ENCODE measurements at regions not wholly inside any gene's neighbourhood (a gene's known extent, or its start where the extent isn't known, plus 50 kb on each side); places are given as distances from the start of the nearest gene placed in this dataset.

DNA sequence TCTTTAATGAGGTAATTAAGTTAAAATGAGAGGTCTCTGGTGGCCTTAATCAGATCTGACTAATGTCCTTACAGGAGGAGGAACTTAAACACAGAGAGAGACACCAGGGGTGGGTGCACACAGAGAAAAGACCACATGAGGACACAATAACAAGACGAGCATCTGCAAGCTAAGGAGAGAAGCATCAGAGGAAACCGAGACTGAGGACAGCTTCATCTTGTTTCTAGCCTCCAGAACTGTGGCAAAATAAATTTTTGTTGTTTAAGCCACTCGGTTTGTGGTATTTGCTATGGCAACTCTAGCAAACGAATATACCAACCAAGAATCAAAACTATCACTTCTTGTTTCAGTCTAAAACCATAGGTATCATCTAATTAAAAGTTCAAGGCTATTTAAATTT is 400.1 kb downstream of the PID1 start:
- TF ChIP-seq CTCF (IDR thresholded peaks at IDR 0.05), result no peak
- Mint-ChIP-seq H3K27me3 (ENCODE audit: insufficient read depth) (no peaks in the 10 kb centered on the region; the same call in 1 of the 2 replicates), H3K36me3 (ENCODE audit: low read depth) (peaks cover 11% of the 10 kb centered on the region), H3K4me1 (ENCODE audit: low read depth) (peaks cover 50% of the 10 kb centered on the region), H3K9me3 (peaks cover 4% of the 10 kb centered on the region; the same call in 1 of the 2 replicates), H3K4me3 (no peak overlapping the region), H3K27ac (no peak overlapping the region)
- no peak for DNase-seq

DNA sequence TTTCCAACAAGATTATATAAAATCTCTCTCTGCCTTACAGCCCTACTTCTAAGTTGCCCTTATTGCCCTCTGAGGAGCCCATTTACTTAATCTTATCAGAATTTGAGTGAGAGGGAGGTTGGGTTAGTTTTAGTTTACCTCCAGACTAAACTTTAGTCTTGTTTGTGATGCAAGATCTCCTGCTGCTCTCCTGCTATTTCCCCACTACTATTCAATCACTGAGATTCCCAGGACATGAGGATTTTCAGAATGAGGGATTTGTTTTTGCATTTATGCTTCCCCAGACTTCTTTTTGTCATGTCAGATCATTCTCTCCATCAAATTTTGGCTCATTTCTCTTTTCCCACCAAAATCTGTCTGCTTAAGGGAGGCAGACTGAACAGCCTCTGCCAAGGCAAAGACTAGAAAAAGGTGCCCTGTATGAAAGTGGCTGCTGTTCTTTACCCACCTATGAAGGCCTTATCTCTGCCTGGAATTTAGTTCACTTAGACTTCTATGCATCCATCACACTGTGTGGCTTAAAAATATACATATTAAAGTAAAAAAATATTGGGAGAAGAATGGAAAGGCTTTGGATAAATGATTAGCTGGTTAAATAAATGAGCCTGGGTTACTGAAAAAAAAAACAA is 401.3 kb downstream of the PID1 start:
- Mint-ChIP-seq H3K36me3 (ENCODE audit: low read depth) (peaks cover 11% of the 10 kb centered on the region), H3K27ac (peak overlapping the region; percentile 46; the same call in 1 of the 2 replicates)
- no peak for DNase-seq

GRCh38 chr2:228867406-228867805 is 403.7 kb downstream of the PID1 start:
- TF ChIP-seq CTCF (IDR thresholded peaks at IDR 0.05), result no peak
- Mint-ChIP-seq H3K4me1 (ENCODE audit: low read depth) (peaks cover 42% of the 10 kb centered on the region), H3K27ac (no peak overlapping the region), H3K4me3 (no peak overlapping the region), H3K36me3 (ENCODE audit: low read depth) (peaks cover 7% of the 10 kb centered on the region), H3K27me3 (ENCODE audit: insufficient read depth) (peaks cover 2% of the 10 kb centered on the region), H3K9me3 (no peaks in the 10 kb centered on the region)
- DNase-seq, result no peak

More for the DNA sequence above, 401.3 kb downstream of the PID1 start:
- Mint-ChIP-seq H3K9me3 (peaks cover 4% of the 10 kb centered on the region; the same call in 1 of the 2 replicates), H3K4me1 (ENCODE audit: low read depth) (peaks cover 37% of the 10 kb centered on the region), H3K4me3 (peak overlapping the region; percentile 70), H3K27me3 (ENCODE audit: insufficient read depth) (no peaks in the 10 kb centered on the region; the same call in 1 of the 2 replicates)
- no peak for TF ChIP-seq CTCF (IDR thresholded peaks at IDR 0.05)

- peaks cover 42% of the 10 kb centered on the region for H3K4me1 Mint-ChIP-seq (ENCODE audit: low read depth)
- DNase-seq, result peak; percentile 48
- peaks cover 1% of the 10 kb centered on the region for H3K36me3 Mint-ChIP-seq (ENCODE audit: low read depth)
- H3K4me3 Mint-ChIP-seq, result no peak overlapping the region
- H3K9me3 Mint-ChIP-seq, result no peaks in the 10 kb centered on the region
- H3K27ac Mint-ChIP-seq, result peak overlapping the region; percentile 64
- H3K27me3 Mint-ChIP-seq (ENCODE audit: insufficient read depth), result peaks cover 3% of the 10 kb centered on the region
- no peak for TF ChIP-seq CTCF (IDR thresholded peaks at IDR 0.05)
Measured at GRCh38 chr2:228866781-228867180, 404.3 kb downstream of the PID1 start.

DNA sequence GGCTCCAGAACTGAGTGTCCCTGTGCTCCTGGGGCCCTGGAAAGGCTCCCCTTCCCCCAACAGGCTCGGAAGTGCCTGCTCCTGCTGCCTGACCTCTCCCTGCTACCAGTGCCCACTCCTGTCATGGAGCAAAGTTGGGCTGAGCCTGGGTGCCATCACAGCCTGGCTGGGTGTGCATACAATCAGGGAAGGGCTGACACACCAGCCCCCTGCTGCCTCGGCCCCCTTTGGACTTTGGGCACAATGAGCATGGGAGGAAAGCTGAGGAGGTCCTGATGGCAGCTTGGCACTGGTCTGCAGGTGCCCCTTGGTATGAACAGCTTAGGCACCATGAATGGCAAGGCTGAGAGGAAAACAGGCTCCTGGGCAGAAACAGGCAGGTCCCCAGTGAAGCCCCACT is 405.0 kb downstream of the PID1 start:
- H3K27ac Mint-ChIP-seq, result no peak overlapping the region
- no peak overlapping the region for H3K4me3 Mint-ChIP-seq
- no peak for DNase-seq
- peaks cover 4% of the 10 kb centered on the region for H3K27me3 Mint-ChIP-seq (ENCODE audit: insufficient read depth)
- H3K9me3 Mint-ChIP-seq, result no peaks in the 10 kb centered on the region
- H3K36me3 Mint-ChIP-seq (ENCODE audit: low read depth), result no peaks in the 10 kb centered on the region
- TF ChIP-seq CTCF (IDR thresholded peaks at IDR 0.05), result no peak
- H3K4me1 Mint-ChIP-seq (ENCODE audit: low read depth), result peaks cover 42% of the 10 kb centered on the region
